Lung (tissue), 11 donors: ENCODE measurements at regions not wholly inside any gene's neighbourhood (a gene's known extent, or its start where the extent isn't known, plus 50 kb on each side); places are given as distances from the start of the nearest gene placed in this dataset.

Experiments used
- ATAC-seq: fragments of 200-7000 bp; cut with Tn5 transposase; one replicate; pipeline ENCODE4 v1.9.1; 2020; ENCODE audit warnings: moderate number of reproducible peaks; ENCODE audit not compliant: insufficient read depth, low FRiP score
- DNase-seq, 3 donors: peaks; one replicate each; pipeline ENCODE4 v3.0.0-alpha.2; 2013 to 2017
- H3K27ac ChIP-seq, 2 donors: one replicate each; pipeline ENCODE4 v1.5.1; 2013; ENCODE audit warnings: mild to moderate bottlenecking in 2 of 2, moderate library complexity in 2 of 2, control low read depth in 1 of 2, inconsistent platforms in 1 of 2, low read depth in 1 of 2, low read length in 1 of 2
- H3K27me3 ChIP-seq, 3 donors: one replicate each; pipeline ENCODE4 v1.5.1; 2013; ENCODE audit warnings: low read length in 2 of 3; ENCODE audit not compliant: control insufficient read depth in 3 of 3, insufficient read depth in 3 of 3
- H3K36me3 ChIP-seq, 4 donors: one replicate each; pipeline ENCODE4 v1.5.1; 2013; ENCODE audit warnings: low read length in 4 of 4, mild to moderate bottlenecking in 1 of 4, moderate library complexity in 1 of 4; ENCODE audit not compliant: control insufficient read depth in 4 of 4, insufficient read depth in 4 of 4
- H3K4me1 ChIP-seq, 5 donors: one replicate each; pipeline ENCODE4 v1.5.1; 2013; ENCODE audit warnings: low read length in 5 of 5, mild to moderate bottlenecking in 2 of 5, moderate library complexity in 1 of 5; ENCODE audit not compliant: control insufficient read depth in 5 of 5, insufficient read depth in 5 of 5
- H3K4me3 ChIP-seq: one replicate; pipeline ENCODE4 v1.5.1; 2013; ENCODE audit warnings: mild to moderate bottlenecking, control low read depth, moderate library complexity
- H3K9ac ChIP-seq, 2 donors: one replicate each; pipeline ENCODE4 v1.5.1; 2013; ENCODE audit warnings: low read length in 2 of 2, control low read depth in 1 of 2; ENCODE audit not compliant: insufficient read depth in 1 of 2
- H3K9me3 ChIP-seq, 4 donors: one replicate each; pipeline ENCODE4 v1.5.1; 2013; ENCODE audit warnings: low read length in 3 of 4, mild to moderate bottlenecking in 1 of 4, moderate library complexity in 1 of 4; ENCODE audit not compliant: control insufficient read depth in 4 of 4, insufficient read depth in 3 of 4
- WGBS, 2 donors: extraction: QIAGEN DNeasy Blood & Tissue Kit; methylation state at CpG; one replicate each; pipeline ENCODE4 v1.1.7; 2013; 5-methylcytosine and 5-hydroxymethylcytosine counted together
- TF ChIP-seq, protein P1 (sequence below): IDR thresholded peaks from 2 replicates; pipeline ENCODE4 v1.5.1; 2012; ENCODE audit warnings: mild to moderate bottlenecking; ENCODE audit errors: control extremely low read depth, extremely low read depth
- donor health status: control.
- donor health status: control.
- donor health status: Bipolar disorder and iron deficiency.
- donor health status: healthy.
- donor health status: DM: yes; HTN: yes; CAD: no.

DNA sequence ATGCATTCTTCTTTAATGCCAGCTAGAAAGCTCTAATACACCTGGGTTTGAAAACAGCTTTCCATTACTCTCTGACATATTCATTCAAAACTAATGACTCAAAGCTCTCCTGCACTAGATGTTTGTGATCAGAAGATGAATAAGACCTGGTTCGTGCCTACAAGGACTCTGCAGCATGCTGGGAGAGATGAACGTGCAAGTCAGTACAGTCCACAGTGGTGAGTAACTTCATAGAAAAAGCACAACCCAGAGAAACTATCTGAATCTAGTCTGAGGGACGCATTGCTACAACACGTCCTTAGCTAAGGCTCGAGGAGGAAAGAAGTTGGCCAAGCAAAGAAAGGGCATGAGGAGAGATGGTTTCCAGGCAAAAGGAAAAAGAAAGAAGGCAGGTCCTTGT, 234.3 kb downstream of the OSR1 start:
- WGBS, 2 donors, result 89 to 90% methylated on average over 5 of the region's 5 CpGs
- Histone ChIP-seq H3K27me3 (no peaks in the 10 kb centered on the region), H3K4me1 (peaks cover 0 to 12% (median 4%) of the 10 kb centered on the region in 5 donors), H3K4me3 (no peak overlapping the region), H3K27ac (no peak overlapping the region), H3K9me3 (no peaks in the 10 kb centered on the region), H3K36me3 (no peaks in the 10 kb centered on the region), H3K9ac (no peak overlapping the region)
- TF ChIP-seq, protein P1, sequence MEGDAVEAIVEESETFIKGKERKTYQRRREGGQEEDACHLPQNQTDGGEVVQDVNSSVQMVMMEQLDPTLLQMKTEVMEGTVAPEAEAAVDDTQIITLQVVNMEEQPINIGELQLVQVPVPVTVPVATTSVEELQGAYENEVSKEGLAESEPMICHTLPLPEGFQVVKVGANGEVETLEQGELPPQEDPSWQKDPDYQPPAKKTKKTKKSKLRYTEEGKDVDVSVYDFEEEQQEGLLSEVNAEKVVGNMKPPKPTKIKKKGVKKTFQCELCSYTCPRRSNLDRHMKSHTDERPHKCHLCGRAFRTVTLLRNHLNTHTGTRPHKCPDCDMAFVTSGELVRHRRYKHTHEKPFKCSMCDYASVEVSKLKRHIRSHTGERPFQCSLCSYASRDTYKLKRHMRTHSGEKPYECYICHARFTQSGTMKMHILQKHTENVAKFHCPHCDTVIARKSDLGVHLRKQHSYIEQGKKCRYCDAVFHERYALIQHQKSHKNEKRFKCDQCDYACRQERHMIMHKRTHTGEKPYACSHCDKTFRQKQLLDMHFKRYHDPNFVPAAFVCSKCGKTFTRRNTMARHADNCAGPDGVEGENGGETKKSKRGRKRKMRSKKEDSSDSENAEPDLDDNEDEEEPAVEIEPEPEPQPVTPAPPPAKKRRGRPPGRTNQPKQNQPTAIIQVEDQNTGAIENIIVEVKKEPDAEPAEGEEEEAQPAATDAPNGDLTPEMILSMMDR, result no peak
- DNase-seq, result no peak
- ATAC-seq, result no peak

DNA sequence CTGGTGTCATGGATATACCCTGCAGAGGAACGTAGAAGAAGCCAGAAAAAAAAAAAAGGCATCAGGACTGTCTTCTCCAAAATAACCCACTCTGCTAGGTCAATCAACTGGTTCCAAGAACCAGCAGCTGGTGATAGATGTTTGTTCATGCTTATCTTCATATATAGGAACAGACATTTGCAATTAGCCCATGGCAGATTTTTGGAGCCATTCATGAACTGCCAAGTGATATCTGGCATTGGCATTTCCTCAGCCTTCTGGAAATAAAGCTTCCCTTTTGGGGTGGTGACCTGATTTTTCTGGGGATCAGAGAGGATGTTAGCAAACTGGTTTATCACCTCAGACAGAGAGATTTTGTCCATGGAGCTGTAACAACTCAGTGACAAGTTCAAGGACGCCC, 234.9 kb downstream of the OSR1 start:
- ATAC-seq (no peak), DNase-seq (no peak)
- Histone ChIP-seq H3K4me3 (no peak overlapping the region), H3K27me3 (no peaks in the 10 kb centered on the region), H3K4me1 (peaks cover 0 to 10% (median 4%) of the 10 kb centered on the region in 5 donors), H3K9ac (no peak overlapping the region), H3K9me3 (no peaks in the 10 kb centered on the region), H3K27ac (no peak overlapping the region), H3K36me3 (no peaks in the 10 kb centered on the region)
- 82 to 93% methylated on average over 2 of the region's 2 CpGs for WGBS, 2 donors
- TF ChIP-seq, protein P1, result no peak

DNA sequence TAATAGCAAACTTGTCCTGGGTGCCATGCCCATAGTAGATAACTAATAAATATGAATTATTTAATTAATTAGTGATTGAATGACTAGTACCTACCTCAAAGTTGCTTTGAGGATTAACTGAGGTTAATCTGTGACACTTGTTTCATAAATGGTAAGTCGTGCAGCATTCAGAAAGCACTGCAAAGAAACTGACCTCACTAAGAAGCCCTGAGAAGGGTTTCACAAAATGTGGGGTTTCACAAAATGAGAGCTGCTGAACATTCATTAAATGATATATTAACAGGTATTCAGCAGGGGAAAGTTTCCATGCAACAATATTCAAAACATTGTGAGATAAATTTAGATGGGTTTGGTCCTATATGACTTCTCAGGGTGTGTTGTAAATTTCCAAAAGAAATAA, 236.2 kb downstream of the OSR1 start:
- Histone ChIP-seq H3K9ac (no peak overlapping the region), H3K4me1 (peaks cover 0 to 7% (median 3%) of the 10 kb centered on the region in 5 donors), H3K27me3 (no peaks in the 10 kb centered on the region), H3K4me3 (no peak overlapping the region), H3K36me3 (no peaks in the 10 kb centered on the region), H3K27ac (no peak overlapping the region), H3K9me3 (no peaks in the 10 kb centered on the region)
- 84 to 91% methylated on average over 1 of the region's 1 CpG for WGBS, 2 donors
- ATAC-seq (no peak), DNase-seq (no peak)
- TF ChIP-seq, protein P1, result no peak
